Endodermal cell (in vitro differentiated cells): ENCODE measurements at regions not wholly inside any gene's neighbourhood (a gene's known extent, or its start where the extent isn't known, plus 50 kb on each side); places are given as distances from the start of the nearest gene placed in this dataset.

Experiments used
- DNase-seq: peaks from one replicate; pipeline ENCODE4 v3.0.0-alpha.2; 2017
- H3K27ac ChIP-seq: 2 replicates; pipeline ENCODE4 v1.5.1; 2013; ENCODE audit warnings: mild to moderate bottlenecking, low read depth, low read length, moderate library complexity
- H3K27me3 ChIP-seq: 2 replicates; pipeline ENCODE4 v1.6.1; 2013; ENCODE audit warnings: mild to moderate bottlenecking, low read length, moderate library complexity; ENCODE audit not compliant: insufficient read depth, control insufficient read depth, poor library complexity, severe bottlenecking
- H3K36me3 ChIP-seq: 2 replicates; pipeline ENCODE4 v1.7.0; 2013; ENCODE audit warnings: mild to moderate bottlenecking, low read length, moderate library complexity; ENCODE audit not compliant: control insufficient read depth, insufficient read depth
- H3K4me1 ChIP-seq: one replicate; pipeline ENCODE4 v1.7.0; 2013; ENCODE audit warnings: low read length; ENCODE audit not compliant: control insufficient read depth, insufficient read depth
- H3K4me3 ChIP-seq: 2 replicates; pipeline ENCODE4 v1.5.1; 2013; ENCODE audit warnings: mild to moderate bottlenecking, low read length, moderate library complexity
- H3K9ac ChIP-seq: 2 replicates; pipeline ENCODE4 v1.6.1; 2013; ENCODE audit warnings: mild to moderate bottlenecking, low read length, moderate library complexity; ENCODE audit not compliant: poor library complexity, severe bottlenecking; ENCODE audit errors: extremely low read depth
- H3K9me3 ChIP-seq: 2 replicates; pipeline ENCODE4 v1.6.1; 2013; ENCODE audit warnings: mild to moderate bottlenecking, low read length, moderate library complexity; ENCODE audit not compliant: control insufficient read depth
- H3K27ac Mint-ChIP-seq: 2 replicates; pipeline ENCODE4 v1.8.0; 2020; ENCODE audit warnings: mixed read lengths
- H3K27me3 Mint-ChIP-seq: 2 replicates; pipeline ENCODE4 v1.8.0; 2021; ENCODE audit warnings: mild to moderate bottlenecking, mixed read lengths; ENCODE audit not compliant: insufficient read depth
- H3K36me3 Mint-ChIP-seq: 2 replicates; pipeline ENCODE4 v1.8.0; 2020; ENCODE audit warnings: low read depth, mixed read lengths
- H3K4me1 Mint-ChIP-seq: 2 replicates; pipeline ENCODE4 v1.8.0; 2020; ENCODE audit warnings: mixed read lengths
- H3K4me3 Mint-ChIP-seq: 2 replicates; pipeline ENCODE4 v1.8.0; 2020; ENCODE audit warnings: mild to moderate bottlenecking, moderate library complexity, mixed read lengths
- H3K9me3 Mint-ChIP-seq: 2 replicates; pipeline ENCODE4 v1.8.0; 2020; ENCODE audit warnings: mild to moderate bottlenecking, mixed read lengths
- CTCF ChIP-seq: fragments of 200-600 bp; sonication (generic); conservative IDR thresholded peaks from 2 replicates; pipeline ENCODE4 v1.5.0; 2021; ENCODE audit warnings: antibody characterized with exemption, mild to moderate bottlenecking
- WGBS, 2 experiments: methylation state at CpG; one replicate each; pipeline versions ENCODE4 v1.1.5 to v1.1.7; 2013; ENCODE audit warnings: missing lambda C conversion rate in 2 of 2, mixed read lengths in 1 of 2; ENCODE audit not compliant: insufficient coverage in 1 of 2, insufficient read length in 1 of 2; 5-methylcytosine and 5-hydroxymethylcytosine counted together

- TF ChIP-seq CTCF, result peak; percentile 82
- peak; percentile 98 for DNase-seq
- H3K4me1 ChIP-seq, result no peaks in the 10 kb centered on the region
- peak overlapping the region; percentile 86 for H3K4me3 ChIP-seq
- peak overlapping the region; percentile 54 for H3K9ac ChIP-seq
- Mint-ChIP-seq H3K27ac (peak overlapping the region; percentile 97), H3K27me3 (no peaks in the 10 kb centered on the region), H3K9me3 (no peaks in the 10 kb centered on the region), H3K4me3 (peak overlapping the region; percentile 76), H3K4me1 (peaks cover 14% of the 10 kb centered on the region), H3K36me3 (no peaks in the 10 kb centered on the region)
- H3K36me3 ChIP-seq, result no peaks in the 10 kb centered on the region
- H3K27me3 ChIP-seq, result no peaks in the 10 kb centered on the region
- WGBS, 2 experiments, result 8 to 14% methylated on average over 11 to 21 of the region's 21 CpGs
- peak overlapping the region; percentile 86 for H3K27ac ChIP-seq
- H3K9me3 ChIP-seq, result no peaks in the 10 kb centered on the region
Observed at GRCh38 chr2:16608661-16609643, 56.7 kb downstream of the CYRIA start.

DNA sequence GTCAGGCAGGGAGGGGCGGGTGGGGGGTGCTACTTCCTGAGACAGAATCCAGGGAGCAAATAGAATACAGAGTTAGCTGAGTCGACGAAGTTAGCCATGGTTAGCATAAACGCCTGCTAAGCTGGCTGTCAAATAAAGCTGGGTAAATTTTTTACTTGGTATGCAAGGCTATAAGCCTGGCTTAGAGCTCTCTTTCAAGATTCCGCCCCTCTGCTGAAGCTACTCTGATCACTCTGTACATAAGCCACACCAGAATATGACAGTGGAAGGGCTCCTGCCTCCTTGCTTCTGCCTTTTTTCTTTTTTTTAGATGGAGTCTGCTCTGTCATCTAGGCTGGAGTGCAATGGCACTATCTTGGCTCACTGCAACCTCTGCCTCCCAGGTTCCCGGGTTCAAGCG lies 58.3 kb downstream of the CYRIA start:
- H3K27ac Mint-ChIP-seq, result no peak overlapping the region
- H3K27me3 ChIP-seq, result no peaks in the 10 kb centered on the region
- H3K36me3 ChIP-seq, result no peaks in the 10 kb centered on the region
- no peaks in the 10 kb centered on the region for H3K27me3 Mint-ChIP-seq
- peaks cover 14% of the 10 kb centered on the region for H3K4me1 Mint-ChIP-seq
- H3K4me3 ChIP-seq, result no peak overlapping the region
- H3K4me1 ChIP-seq, result no peaks in the 10 kb centered on the region
- no peaks in the 10 kb centered on the region for H3K9me3 ChIP-seq
- H3K4me3 Mint-ChIP-seq, result no peak overlapping the region
- TF ChIP-seq CTCF, result no peak
- WGBS, 2 experiments, result 84 to 90% methylated on average over 7 of the region's 7 CpGs
- no peaks in the 10 kb centered on the region for H3K36me3 Mint-ChIP-seq
- no peak overlapping the region for H3K27ac ChIP-seq
- DNase-seq, result peak; percentile 30
- H3K9me3 Mint-ChIP-seq, result no peaks in the 10 kb centered on the region
- H3K9ac ChIP-seq, result no peak overlapping the region

GRCh38 chr2:16604236-16604635 lies 61.4 kb downstream of the CYRIA start:
- no peaks in the 10 kb centered on the region for H3K36me3 ChIP-seq
- H3K4me1 ChIP-seq, result no peaks in the 10 kb centered on the region
- Mint-ChIP-seq H3K27me3 (no peaks in the 10 kb centered on the region), H3K4me3 (no peak overlapping the region), H3K27ac (no peak overlapping the region), H3K36me3 (no peaks in the 10 kb centered on the region), H3K4me1 (peaks cover 14% of the 10 kb centered on the region), H3K9me3 (peaks cover 8% of the 10 kb centered on the region)
- H3K27ac ChIP-seq, result no peak overlapping the region
- H3K9me3 ChIP-seq, result no peaks in the 10 kb centered on the region
- peak; percentile 51 for DNase-seq
- no peaks in the 10 kb centered on the region for H3K27me3 ChIP-seq
- H3K4me3 ChIP-seq, result no peak overlapping the region
- no peak for TF ChIP-seq CTCF
- no peak overlapping the region for H3K9ac ChIP-seq
- WGBS, 2 experiments, result 72 to 90% methylated on average over 2 to 4 of the region's 4 CpGs
